ENCODE measurements at regions not wholly inside any gene's neighbourhood (a gene's known extent, or its start where the extent isn't known, plus 50 kb on each side); places are given as distances from the start of the nearest gene placed in this dataset.
"Not testable (repeated sequence)": the region's sequence is repeated elsewhere in the genome, so short reads cannot be mapped to it uniquely, and the experiment has no call there.

GRCh38 chr6:170006071-170006899 is 254.9 kb downstream of the ERMARD start:
- DNase-seq, result no peak

- no peak for DNase-seq
Measured at GRCh38 chr6:170005665-170006064, 254.2 kb downstream of the ERMARD start.

GRCh38 chr6:170004585-170005210 is 253.3 kb downstream of the ERMARD start:
- no peak for DNase-seq

- no peak for DNase-seq
Measured at GRCh38 chr6:170003451-170004160, 252.2 kb downstream of the ERMARD start.

GRCh38 chr6:170003027-170003426 is 251.6 kb downstream of the ERMARD start:
- peak; percentile 60 for DNase-seq

- not testable (repeated sequence) for DNase-seq
Measured at GRCh38 chr6:170001782-170002181, 250.4 kb downstream of the ERMARD start.

GRCh38 chr6:170000071-170000843 is 248.8 kb downstream of the ERMARD start:
- DNase-seq, result no peak

- DNase-seq, result no peak
Measured at GRCh38 chr6:169999367-169999766, 247.9 kb downstream of the ERMARD start.

- DNase-seq, result no peak
Measured at GRCh38 chr6:169998457-169998856, 247.0 kb downstream of the ERMARD start.

- no peak for DNase-seq
Measured at GRCh38 chr6:169997930-169998218, 246.5 kb downstream of the ERMARD start.

- DNase-seq, result peak; percentile 52
Measured at GRCh38 chr6:169997187-169997929, 245.9 kb downstream of the ERMARD start.

GRCh38 chr6:169996378-169997051 is 245.1 kb downstream of the ERMARD start:
- DNase-seq, result no peak

- no peak for DNase-seq
Measured at GRCh38 chr6:169994739-169995138, 243.3 kb downstream of the ERMARD start.

GRCh38 chr6:169993861-169994481 is 242.5 kb downstream of the ERMARD start:
- peak; percentile 56 for DNase-seq

GRCh38 chr6:169991913-169992312 is 240.5 kb downstream of the ERMARD start:
- no peak for DNase-seq

GRCh38 chr6:169991031-169991390 is 239.6 kb downstream of the ERMARD start:
- DNase-seq, result no peak

GRCh38 chr6:169990095-169991030 is 238.9 kb downstream of the ERMARD start:
- peak; percentile 72 for DNase-seq

GRCh38 chr6:169989594-169989993 is 238.2 kb downstream of the ERMARD start:
- DNase-seq, result no peak

GRCh38 chr6:169988769-169989550 is 237.5 kb downstream of the ERMARD start:
- DNase-seq, result peak; percentile 62

Data from activated effector memory CD4-positive, alpha-beta T cell treated with anti-CD3 and anti-CD28 coated beads, Interleukin-2, amount 50 U/mL, for 16 hours (primary cell).